ENCODE measurements at regions not wholly inside any gene's neighbourhood (a gene's known extent, or its start where the extent isn't known, plus 50 kb on each side); places are given as distances from the start of the nearest gene placed in this dataset.

GRCh38 chr20:55855052-55855451 is 150.3 kb downstream of the CBLN4 start:
- Mint-ChIP-seq H3K27ac (ENCODE audit: unreplicated experiment) (no peak overlapping the region), H3K27me3 (ENCODE audit: unreplicated experiment) (no peaks in the 10 kb centered on the region), H3K4me3 (ENCODE audit: unreplicated experiment) (no peak overlapping the region)

DNA sequence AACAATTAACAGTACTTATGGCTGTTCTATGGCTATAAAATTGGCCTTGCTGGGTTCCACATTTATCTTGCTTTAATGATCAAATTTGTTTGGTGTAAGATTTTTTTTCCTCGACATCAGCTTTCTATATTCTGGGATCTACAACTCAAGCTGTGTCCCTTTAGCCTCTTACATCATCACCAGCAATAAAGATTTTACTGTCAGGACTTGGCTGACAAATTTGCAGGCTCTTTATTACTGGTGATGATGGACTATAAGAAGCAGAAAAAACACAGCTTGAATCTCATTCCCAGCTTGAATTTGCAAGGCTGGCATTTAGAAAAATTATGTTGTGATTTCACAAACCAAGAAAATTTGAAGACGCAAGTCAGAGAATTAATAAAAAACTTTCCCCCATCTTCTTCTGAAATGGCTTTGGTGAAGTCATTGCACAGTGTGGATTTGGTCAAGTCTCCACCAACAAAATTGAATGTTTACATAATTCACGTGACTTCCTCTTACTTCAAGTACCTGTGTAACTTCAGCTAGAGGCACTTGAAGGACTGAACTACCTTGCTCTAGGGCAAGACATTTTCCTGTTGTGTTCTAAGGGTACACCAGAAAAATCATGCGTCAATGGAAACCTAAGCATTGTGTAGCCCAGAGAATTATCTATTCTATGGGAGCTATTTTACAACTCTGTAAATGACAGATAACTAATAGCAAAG is 175.0 kb downstream of the CBLN4 start:
- H3K9me3 Mint-ChIP-seq (ENCODE audit: unreplicated experiment), result peaks cover 41% of the 10 kb centered on the region
- TF ChIP-seq CTCF (IDR thresholded peaks at IDR 0.05), result no peak
- H3K4me3 Mint-ChIP-seq (ENCODE audit: unreplicated experiment), result no peak overlapping the region
- no peak for DNase-seq (ENCODE audit: extremely low spot score, unreplicated experiment)
- no peaks in the 10 kb centered on the region for H3K36me3 Mint-ChIP-seq (ENCODE audit: unreplicated experiment)
- H3K27me3 Mint-ChIP-seq (ENCODE audit: unreplicated experiment), result no peaks in the 10 kb centered on the region
- H3K4me1 Mint-ChIP-seq (ENCODE audit: unreplicated experiment), result no peaks in the 10 kb centered on the region
- H3K27ac Mint-ChIP-seq (ENCODE audit: unreplicated experiment), result no peak overlapping the region

More at GRCh38 chr20:55855052-55855451, 150.3 kb downstream of the CBLN4 start:
- DNase-seq (ENCODE audit: extremely low spot score, unreplicated experiment), result no peak
- Mint-ChIP-seq H3K9me3 (ENCODE audit: unreplicated experiment) (peaks cover 22% of the 10 kb centered on the region), H3K36me3 (ENCODE audit: unreplicated experiment) (no peaks in the 10 kb centered on the region), H3K4me1 (ENCODE audit: unreplicated experiment) (no peaks in the 10 kb centered on the region)
- no peak for TF ChIP-seq CTCF (IDR thresholded peaks at IDR 0.05)

- H3K27me3 Mint-ChIP-seq (ENCODE audit: unreplicated experiment), result no peaks in the 10 kb centered on the region
- no peak overlapping the region for H3K4me3 Mint-ChIP-seq (ENCODE audit: unreplicated experiment)
- no peaks in the 10 kb centered on the region for H3K36me3 Mint-ChIP-seq (ENCODE audit: unreplicated experiment)
- no peak for TF ChIP-seq CTCF (IDR thresholded peaks at IDR 0.05)
- H3K9me3 Mint-ChIP-seq (ENCODE audit: unreplicated experiment), result peaks cover 31% of the 10 kb centered on the region
- no peak overlapping the region for H3K27ac Mint-ChIP-seq (ENCODE audit: unreplicated experiment)
- no peak for DNase-seq (ENCODE audit: extremely low spot score, unreplicated experiment)
- no peaks in the 10 kb centered on the region for H3K4me1 Mint-ChIP-seq (ENCODE audit: unreplicated experiment)
Observed at GRCh38 chr20:55805138-55805537, 200.2 kb downstream of the CBLN4 start.

DNA sequence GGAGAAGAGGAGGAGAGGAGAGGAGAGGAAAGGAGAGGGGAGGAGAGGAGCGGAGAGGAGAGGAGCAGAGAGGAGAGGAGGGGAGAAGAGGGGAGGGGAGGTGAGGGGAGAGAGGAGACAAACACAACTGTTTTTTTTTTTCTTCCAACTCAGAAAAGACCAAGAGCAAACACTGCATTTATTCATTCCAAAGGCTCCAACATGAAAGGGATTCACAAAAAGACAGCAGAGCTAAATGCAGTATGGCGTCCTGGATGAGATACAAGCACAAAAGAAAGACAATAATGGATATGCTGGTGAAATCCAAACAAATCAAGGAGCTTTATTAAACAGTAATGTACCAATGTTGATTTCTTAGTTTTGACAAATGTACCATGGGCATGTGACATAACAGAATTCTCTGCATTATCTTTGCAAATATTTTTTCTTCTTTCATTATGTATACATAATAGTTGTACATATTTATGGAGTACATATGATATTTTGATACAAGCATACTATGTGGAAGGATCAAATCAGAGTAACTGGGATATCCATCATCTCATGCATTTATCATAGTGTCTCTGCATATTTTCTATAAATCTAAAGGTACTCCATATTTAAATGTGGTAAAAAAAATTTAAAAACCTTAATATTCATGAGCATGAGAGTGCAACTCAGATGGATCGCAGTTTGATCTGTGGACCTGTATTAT is 204.6 kb downstream of the CBLN4 start:
- DNase-seq (ENCODE audit: extremely low spot score, unreplicated experiment), result no peak
- no peak overlapping the region for H3K4me3 Mint-ChIP-seq (ENCODE audit: unreplicated experiment)
- peaks cover 51% of the 10 kb centered on the region for H3K9me3 Mint-ChIP-seq (ENCODE audit: unreplicated experiment)
- no peak for TF ChIP-seq CTCF (IDR thresholded peaks at IDR 0.05)
- H3K4me1 Mint-ChIP-seq (ENCODE audit: unreplicated experiment), result no peaks in the 10 kb centered on the region
- H3K27ac Mint-ChIP-seq (ENCODE audit: unreplicated experiment), result no peak overlapping the region
- H3K27me3 Mint-ChIP-seq (ENCODE audit: unreplicated experiment), result no peaks in the 10 kb centered on the region
- no peaks in the 10 kb centered on the region for H3K36me3 Mint-ChIP-seq (ENCODE audit: unreplicated experiment)

DNA sequence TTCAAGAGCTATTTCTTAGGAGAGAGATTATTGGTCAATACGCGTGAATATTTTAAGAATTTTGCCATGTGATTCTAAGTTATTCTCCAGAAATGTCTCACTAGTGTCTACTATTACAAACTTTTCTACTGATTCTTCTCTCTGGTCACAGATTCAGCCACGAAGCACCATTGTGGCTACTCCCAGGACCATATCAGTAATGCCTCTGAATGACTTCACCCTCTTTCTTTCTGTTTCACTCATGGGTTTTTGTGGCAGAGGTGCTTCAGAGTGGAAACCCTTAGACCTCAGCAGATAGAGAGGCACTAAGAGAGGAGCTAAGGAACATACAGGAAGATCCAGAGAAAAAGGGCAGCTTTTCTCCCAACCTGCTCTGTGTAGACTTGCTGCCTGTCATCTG is 211.3 kb downstream of the CBLN4 start:
- Mint-ChIP-seq H3K27ac (ENCODE audit: unreplicated experiment) (no peak overlapping the region), H3K36me3 (ENCODE audit: unreplicated experiment) (no peaks in the 10 kb centered on the region), H3K4me3 (ENCODE audit: unreplicated experiment) (no peak overlapping the region), H3K9me3 (ENCODE audit: unreplicated experiment) (peaks cover 55% of the 10 kb centered on the region), H3K4me1 (ENCODE audit: unreplicated experiment) (no peaks in the 10 kb centered on the region), H3K27me3 (ENCODE audit: unreplicated experiment) (no peaks in the 10 kb centered on the region)
- TF ChIP-seq CTCF (IDR thresholded peaks at IDR 0.05), result no peak
- DNase-seq (ENCODE audit: extremely low spot score, unreplicated experiment), result no peak
